Astrocyte of the hippocampus (primary cell): ENCODE measurements at regions not wholly inside any gene's neighbourhood (a gene's known extent, or its start where the extent isn't known, plus 50 kb on each side); places are given as distances from the start of the nearest gene placed in this dataset.
"Not testable (repeated sequence)": the region's sequence is repeated elsewhere in the genome, so short reads cannot be mapped to it uniquely, and the experiment has no call there.

ENCODE experiments used
- DNase-seq: peaks from one replicate; pipeline ENCODE4 v3.0.0; 2011; ENCODE audit warnings: low read depth, low spot score

GRCh38 chr1:206256935-206257334 is 53.6 kb downstream of the SRGAP2 start:
- DNase-seq, result not testable (repeated sequence)

- DNase-seq, result not testable (repeated sequence)
Observed at GRCh38 chr1:206261473-206261872, 58.1 kb downstream of the SRGAP2 start.

DNA sequence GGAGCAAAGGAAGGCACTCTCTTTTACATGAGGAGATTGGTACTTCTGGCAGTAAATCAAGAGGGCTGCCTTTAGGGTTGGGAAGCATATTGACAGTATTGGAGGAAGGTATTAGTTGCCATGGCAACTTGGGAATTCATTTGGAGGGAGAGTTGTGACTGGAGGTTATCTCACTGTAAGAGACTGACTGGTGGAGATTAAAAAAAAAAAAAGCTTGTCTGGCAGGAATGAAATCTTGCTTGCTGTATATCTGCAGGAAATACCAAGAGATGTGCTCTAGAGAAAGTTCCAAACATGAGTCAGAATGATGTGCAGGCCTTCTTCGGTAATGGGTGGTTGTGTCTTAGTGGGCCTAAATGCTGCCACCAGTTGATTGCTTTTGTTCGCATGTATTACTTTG is 59.1 kb downstream of the SRGAP2 start:
- not testable (repeated sequence) for DNase-seq

DNA sequence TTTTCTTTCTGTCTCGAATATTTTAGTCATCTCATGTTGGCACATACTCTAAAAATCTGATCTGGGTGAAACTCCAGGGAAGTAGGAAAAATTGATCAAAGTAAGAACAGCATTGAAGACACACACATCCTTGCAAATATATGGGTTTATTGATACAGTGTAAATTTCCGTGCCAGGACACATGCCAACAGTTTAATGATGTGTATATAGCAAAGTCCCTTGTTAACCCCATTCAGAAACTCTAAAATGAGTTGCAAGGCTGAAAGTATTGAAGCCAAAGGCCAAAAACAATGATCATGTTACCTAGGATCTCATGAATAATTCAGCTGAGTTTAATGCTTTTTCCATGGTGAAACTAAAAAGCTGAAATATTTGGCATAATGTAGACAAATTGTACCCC is 61.6 kb downstream of the SRGAP2 start:
- not testable (repeated sequence) for DNase-seq

DNA sequence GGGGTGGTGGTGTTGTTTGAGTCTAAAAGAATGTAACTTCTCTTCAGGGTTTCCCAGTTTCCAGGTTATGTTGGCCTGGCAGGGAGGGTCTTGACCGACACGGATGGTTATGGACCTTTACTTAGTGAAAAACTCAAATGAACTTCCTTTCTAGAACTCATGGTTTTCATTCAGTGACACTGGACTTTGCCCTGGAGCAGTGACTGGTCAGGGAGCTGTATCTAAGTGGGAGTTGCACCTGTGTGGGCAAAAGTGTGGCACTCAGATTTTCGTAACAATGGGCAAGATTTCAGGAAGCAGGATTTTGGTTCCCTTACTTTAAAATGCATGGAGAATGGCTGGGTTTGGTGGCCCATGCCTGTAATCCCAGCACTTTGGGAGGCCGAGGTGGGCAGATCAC is 67.8 kb downstream of the SRGAP2 start:
- DNase-seq, result not testable (repeated sequence)

DNA sequence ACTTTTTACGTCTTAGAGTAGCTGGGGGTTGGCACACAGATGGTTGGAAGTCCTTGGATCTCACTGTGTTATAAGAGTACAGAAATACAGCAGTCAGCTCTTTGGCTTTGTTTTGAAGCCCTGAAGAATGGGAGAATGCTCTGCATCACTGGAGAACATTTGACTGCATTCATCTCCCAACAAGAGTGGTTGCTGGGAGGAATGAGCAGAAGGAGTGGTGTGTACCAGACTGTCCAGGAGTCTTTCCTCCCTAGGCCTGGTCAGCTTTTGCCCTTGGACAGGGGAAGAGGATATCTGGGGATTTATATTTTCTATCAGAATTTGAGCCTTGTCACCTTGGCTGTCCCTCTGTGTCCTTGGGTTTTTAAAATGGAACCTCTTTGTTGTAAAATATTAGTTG is 69.8 kb downstream of the SRGAP2 start:
- DNase-seq, result not testable (repeated sequence)

DNA sequence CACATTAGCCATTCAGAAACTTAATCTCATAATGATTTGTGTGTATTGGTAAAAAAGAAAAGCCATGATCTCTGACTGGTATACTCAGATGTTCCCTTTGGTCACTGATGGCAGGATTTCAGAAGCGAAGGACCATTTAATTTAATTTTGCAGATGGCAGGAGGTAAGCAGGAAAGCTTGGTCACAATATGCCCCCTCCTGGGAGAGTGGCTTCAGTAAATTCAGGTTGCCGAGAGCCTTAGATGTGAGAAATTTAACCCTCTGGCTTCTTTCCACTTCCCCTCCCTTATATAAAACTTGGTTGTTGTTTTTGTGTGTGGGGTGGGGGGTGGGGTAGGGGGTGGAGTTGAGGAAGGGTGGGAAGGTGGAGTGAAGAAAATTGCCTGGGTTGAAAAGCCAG is 72.8 kb downstream of the SRGAP2 start:
- not testable (repeated sequence) for DNase-seq

GRCh38 chr1:206278683-206279082 is 75.3 kb downstream of the SRGAP2 start:
- DNase-seq, result not testable (repeated sequence)

DNA sequence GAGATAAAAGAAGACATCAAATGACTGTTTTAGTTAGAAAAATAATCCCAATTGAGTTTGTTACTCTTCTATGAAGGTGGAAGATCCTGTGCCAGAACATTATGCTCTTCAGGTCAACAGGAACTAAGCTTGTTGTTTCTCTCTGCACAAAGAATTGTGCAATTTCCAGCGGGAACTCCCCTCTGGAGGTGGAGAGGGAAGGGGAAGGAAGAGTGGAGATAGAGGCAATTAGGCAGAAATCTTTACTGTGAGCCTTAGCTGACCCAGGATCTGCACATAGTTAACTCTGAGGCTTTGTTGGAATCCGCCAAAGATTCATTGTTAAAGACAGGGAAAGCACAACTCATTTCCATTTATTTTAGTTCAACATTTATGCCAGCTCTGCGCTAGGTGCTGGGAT is 77.3 kb downstream of the SRGAP2 start:
- DNase-seq, result not testable (repeated sequence)

GRCh38 chr1:206281912-206282654 is 78.7 kb downstream of the SRGAP2 start:
- DNase-seq, result not testable (repeated sequence)

GRCh38 chr1:206285024-206285960 is 82.0 kb downstream of the SRGAP2 start:
- DNase-seq, result not testable (repeated sequence)

- DNase-seq, result not testable (repeated sequence)
Observed at GRCh38 chr1:206287759-206288158, 84.4 kb downstream of the SRGAP2 start.

GRCh38 chr1:206288453-206288852 is 85.1 kb downstream of the SRGAP2 start:
- not testable (repeated sequence) for DNase-seq

DNA sequence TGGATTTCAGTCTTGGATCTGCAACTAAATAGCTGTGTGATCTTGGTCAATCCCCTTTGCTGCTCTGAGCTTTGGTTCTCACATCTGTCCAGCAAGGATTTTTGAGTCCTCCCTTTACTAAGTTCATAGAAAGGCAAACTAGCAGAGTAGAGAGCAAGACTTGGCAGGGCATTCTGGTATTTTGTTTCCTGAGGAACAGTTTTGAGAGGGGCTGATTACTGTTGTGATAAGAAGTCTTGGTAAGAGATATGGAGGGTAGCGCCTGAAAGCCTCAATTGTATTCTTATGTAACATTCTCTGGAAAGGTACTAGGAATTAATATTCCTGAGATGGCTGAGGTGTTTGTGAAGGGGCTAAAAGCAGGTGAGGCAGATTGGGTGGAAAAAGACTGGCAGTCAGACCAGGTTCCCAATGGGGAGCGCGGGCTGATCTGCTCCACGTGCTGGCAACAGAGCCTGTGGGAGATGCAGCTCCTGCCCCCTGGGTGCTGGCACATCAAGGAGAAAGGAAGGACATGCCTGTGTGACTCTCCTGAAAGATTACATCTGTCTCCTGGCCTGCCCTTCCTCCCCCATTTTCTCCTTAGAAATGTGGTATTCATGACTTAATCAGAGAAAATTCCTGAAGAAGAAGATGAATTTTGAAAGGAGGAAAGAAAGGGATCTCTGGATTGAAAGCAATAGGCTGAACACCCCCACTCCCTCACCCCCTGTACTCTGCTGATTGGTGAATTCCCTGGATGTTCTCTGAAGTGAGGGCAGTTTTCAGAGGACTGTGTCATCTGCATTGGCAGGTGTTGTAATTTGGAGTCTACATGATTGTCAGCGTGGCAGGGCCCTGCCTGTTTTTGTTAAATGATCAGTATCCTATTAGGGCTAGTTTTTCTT is 94.0 kb downstream of the SRGAP2 start:
- not testable (repeated sequence) for DNase-seq

- DNase-seq, result not testable (repeated sequence)
Observed at GRCh38 chr1:206298032-206298392, 94.7 kb downstream of the SRGAP2 start.

GRCh38 chr1:206299181-206299791 is 95.9 kb downstream of the SRGAP2 start:
- not testable (repeated sequence) for DNase-seq

GRCh38 chr1:206299942-206300341 is 96.6 kb downstream of the SRGAP2 start:
- DNase-seq, result not testable (repeated sequence)

GRCh38 chr1:206302056-206302455 is 98.7 kb downstream of the SRGAP2 start:
- not testable (repeated sequence) for DNase-seq

GRCh38 chr1:206307442-206307841 is 104.1 kb downstream of the SRGAP2 start:
- DNase-seq, result not testable (repeated sequence)

DNA sequence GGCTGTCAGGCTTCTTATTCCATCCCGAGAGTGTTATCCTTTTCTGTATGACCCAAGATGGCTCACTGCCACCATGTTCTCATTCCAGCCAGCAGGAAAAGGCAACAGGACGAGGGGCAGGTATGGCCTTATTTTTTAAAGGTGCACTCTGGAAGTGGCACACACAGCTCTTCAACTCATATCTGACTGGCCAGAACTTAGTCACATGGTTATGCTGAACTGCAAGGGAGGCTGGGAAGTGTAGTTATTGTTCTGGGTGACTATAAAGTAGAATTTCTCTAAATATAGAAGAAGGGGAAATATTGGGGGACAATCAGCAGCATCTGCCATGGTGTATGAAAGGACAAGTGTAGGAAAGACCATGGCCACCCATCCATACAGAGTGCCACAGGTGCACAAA is 107.6 kb downstream of the SRGAP2 start:
- not testable (repeated sequence) for DNase-seq
